Daoy (cell line): ENCODE measurements at regions not wholly inside any gene's neighbourhood (a gene's known extent, or its start where the extent isn't known, plus 50 kb on each side); places are given as distances from the start of the nearest gene placed in this dataset.
"Not testable (repeated sequence)": the region's sequence is repeated elsewhere in the genome, so short reads cannot be mapped to it uniquely, and the experiment has no call there.

ENCODE experiments used
- DNase-seq: peaks from one replicate; pipeline ENCODE4 v3.0.0-alpha.2; 2015; ENCODE audit warnings: low read depth

DNA sequence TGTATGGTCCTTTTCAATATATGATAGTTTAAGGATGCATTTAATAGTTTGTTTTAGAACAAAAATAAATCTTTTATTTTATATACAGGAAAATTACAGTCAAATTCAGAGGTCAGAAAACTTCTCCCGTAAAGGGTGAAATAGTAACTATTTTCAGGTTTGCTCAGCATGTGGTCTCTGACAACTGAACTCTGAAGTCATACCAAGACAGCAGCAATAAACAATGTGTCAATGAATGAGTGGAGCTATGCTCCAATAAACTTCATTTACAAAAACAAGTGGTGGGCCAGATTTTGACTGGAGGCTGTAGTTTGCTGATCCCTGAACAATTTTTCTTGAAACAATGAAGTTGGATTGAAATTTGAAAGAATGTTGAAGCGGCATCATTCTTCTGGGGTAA lies 123.6 kb downstream of the ZNF248 start:
- no peak for DNase-seq

DNA sequence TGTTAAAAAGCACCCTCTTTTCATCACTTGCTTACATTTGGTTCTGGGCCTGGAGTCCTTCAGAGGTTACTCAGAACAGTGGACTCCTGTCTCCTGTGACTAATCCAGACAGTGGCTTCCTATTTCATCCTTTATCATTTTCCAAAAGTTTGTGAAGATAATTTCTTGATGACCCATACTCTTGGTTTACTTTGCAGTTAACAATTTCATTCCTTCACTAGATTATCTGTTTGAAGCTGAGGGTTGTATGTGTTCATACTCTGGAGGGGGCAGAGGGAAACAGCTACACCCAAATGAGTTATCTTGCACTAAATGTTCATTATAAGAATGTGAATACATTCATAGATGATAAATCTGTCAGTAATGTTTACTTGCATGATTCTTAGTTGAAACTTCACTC lies 124.7 kb downstream of the ZNF248 start:
- DNase-seq, result no peak

DNA sequence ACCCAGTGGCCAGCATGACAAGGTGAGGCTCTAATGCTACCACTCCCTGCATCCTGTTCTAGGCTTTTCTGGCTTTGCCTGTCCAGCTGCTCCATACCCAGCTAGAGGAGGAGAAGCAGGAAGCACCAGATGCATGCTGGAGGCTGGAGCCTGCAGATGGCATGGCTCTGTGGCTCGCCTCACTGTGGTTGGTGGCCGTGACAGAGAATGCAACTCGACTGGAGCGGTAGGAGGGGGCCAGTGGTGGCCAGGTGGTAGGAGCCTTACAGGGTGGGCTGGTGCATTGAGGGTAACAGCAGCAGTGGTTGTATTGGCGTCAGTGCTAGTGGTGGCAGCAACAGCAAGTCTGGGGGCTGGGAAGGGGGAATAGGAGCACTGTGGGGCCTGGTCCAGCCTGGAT lies 128.6 kb downstream of the ZNF248 start:
- DNase-seq, result no peak

DNA sequence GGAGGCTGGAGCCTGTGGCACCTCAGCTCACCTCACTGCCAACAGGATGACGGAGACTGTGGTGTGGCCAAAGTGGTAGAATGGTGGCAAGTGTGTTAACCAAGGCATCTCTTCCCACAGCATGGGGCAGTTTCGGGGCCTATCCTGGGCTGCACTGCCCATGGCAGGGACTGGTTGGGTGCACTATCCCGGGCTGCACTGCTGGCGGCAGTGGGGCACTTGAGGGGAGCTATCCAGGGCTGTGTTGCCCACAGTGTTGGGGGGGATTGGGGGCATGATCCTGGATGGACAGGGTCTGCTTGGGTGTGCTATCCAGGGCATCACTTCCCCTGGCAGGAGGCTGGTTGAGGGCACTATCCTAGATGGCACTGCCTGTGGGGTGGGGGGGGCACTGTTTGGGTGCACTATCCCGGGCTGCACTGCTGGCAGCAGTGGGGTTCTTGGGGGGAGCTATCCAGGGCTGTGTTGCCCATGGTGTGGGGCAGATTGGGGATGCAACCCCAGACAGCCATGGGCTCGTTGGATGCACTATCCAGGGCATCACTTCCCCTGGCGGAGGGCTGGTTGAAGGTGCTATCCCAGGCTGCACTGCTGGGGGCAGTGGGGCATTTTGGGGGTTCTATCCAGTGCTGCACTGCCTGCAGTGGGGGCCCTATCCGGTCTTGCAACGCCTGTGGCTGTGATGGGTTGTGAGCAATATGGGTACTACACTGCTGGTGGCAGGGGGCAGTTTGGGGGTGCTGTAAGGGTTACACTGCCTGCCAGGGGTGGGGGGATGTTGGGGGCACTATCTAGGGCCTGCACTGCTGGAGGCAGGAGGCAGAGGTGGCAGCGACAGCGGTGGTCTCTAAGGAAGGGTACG lies 129.7 kb downstream of the ZNF248 start:
- DNase-seq, result no peak

DNA sequence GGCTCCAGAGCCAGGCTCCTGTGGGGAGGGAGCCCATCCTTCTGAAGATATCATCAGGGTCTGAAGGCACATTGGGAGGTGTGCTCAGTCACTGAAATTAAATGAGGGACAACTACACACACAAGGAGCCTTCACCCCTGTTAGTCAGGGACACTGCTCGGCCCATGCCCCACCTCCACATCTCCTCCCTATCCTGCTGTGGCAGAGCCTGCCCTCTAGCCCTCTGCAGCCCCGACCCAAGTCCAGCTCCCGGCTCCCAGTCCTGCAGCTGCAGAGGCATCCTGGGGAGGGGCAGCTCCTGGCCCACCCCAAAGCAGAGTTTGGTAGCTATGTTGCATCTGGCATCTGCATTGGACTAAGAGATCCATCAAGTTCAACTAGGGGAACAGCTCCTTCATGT lies 136.3 kb downstream of the ZNF248 start:
- no peak for DNase-seq

DNA sequence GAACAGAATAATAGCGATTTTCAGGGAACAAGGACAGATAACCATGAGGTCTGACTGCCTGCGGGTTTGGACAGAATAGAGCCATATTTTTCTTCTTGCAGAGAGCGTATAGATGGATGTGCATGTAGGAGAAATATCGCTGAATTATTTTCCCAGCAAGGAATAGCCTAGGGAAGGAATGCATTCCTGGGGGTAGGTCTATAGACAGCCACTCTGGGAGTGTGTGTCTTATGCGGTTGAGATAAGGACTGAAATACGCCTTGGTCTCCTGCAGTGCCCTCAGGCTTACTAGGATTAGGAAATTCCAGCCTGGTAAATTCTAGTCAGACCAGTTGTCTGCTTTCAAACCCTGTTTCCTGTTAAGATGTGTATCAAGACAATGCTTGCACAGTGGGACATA lies 139.3 kb downstream of the ZNF248 start:
- DNase-seq, result not testable (repeated sequence)

DNA sequence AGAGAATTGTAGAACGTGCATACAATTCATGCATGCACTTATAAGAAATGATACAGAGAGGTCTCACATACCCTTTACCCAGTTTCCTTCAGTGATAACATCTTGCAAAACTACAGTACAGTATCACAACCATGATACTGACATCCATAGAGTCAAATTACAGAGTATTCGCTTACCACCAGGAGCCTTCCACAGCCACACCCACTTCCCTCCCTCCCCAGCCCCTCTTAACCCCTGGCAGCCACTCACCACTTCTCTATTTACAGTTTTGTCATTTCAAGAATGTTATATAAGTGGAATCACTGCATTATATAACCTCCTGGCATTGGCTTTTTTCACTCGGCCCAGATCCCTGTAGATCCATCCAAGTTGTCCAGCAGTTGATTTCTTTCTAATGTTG lies 143.8 kb downstream of the ZNF248 start:
- no peak for DNase-seq

DNA sequence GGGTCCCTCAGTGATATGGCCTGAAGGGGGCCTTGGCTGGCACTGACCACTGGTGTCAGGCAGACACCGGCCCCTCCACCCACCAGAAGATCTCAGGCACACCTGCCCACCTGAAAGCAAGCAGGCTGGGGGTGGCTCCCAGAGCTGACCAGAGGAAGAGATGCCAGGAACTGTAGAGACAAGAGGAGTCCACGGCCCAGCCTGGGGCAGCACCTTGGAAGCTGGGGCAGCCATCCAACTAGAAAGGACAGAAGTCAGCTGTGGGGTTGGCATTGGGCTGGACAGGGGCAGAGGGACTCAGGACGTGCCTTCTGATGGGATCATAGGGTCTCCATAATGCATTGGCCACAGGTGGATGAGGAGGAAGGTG lies 144.3 kb downstream of the ZNF248 start:
- no peak for DNase-seq

DNA sequence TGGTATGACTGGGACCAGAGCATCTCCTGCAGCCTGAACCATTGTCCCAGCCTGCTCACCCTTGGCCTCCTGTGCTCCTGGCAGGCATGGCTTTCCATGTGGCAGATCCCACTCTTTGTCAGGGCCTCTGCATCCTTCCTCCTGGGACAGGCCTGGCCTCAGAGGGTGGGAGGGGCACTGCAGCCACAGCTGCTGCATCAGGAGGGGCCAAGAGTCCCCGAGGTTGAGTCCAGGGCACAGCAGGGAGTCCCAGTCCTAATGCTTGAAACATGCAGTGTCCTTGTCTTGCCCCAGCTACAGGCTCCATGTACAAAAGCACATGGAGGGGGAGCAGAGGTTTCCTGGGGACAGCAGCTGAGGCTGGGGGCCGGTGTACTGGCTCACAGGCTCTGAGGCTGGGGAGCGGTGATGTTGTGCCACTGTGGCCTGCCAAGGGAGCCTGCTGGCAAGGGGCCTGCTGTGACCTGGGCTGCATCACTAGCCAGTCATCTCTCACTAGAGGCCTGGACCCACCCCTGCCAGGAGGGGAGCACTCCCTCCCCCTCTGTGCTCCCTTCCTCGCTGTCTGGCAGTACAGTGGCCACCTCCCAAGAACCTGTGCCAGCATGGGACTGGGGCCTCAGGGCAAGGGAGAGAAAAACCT lies 144.8 kb downstream of the ZNF248 start:
- no peak for DNase-seq

DNA sequence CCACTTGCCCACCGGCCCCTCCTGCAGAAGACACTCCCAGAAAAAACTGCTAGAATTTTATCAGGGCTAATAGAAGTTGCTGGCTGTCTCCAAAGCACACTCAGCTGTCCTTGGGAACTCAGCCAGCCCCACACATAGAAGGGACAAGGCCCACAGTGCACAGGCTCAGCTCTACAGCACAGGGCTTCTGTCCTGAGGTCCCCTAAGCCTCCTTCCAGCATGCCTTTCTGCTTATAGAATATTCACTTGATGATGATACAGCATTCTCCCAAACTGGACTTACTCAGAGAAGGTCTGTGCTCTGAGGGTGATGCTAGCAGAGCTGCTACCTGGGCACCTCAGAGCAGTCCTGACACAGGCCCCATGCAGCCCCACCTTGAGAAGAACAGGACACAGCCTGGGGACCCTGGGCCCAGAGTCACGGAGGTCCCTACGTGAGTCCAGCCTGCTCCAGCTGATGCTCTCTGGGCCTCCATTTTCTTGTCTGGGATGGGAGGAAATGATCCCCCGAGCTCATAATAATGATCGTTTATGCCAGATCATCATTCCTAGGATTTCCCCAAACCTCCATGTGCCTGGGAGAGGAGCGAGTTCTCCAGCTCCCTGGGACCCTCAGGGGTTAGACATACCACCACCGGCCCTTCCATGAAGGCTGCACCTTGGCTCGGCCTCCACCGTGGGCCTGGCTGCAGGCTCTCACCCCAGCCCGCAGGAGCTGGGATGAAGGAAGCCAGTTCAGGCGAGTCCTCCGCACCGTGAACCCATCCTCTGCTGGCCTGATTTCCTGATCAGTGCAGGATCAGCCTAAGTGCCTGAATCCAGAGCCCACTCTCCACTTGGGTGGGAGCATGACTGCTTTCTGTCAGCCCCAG lies 145.6 kb downstream of the ZNF248 start:
- no peak for DNase-seq

DNA sequence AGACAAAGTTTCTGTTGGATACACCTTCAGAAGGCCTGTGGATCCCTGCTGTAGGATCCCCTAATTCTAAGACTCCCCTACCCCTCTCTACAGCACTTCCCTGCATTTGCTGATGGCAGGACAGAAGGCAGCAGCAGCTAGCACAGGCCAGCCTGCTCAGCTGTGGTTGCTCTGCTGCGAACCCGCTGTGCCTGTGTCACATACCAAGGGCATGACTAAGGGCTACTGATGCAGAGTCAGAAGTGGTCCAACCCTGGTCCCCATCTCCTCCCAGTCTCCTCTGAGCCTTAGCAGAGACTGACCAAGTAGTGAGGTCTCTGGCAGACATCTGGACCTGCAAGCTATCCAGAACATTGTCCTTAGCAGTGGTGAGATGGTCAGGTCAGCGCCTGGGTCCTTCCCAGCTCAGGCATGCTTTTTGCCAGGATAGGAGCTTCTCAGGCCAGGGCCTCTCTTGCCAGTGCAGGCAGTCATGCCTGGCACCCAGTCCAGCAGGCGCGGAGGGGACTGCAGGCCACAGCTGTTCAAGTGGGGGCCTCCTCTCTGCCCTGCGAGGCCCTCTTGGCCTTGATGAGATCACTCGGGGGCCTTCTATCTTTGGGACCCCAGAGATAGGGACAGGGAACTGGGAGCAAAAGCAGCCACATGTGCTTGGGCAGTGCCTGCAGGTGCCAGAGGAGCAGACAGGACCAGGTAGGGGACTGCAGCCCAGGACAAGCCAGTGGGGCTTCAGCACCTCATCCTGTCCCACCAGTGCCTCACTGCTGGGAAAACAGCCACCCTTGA lies 146.4 kb downstream of the ZNF248 start:
- no peak for DNase-seq

DNA sequence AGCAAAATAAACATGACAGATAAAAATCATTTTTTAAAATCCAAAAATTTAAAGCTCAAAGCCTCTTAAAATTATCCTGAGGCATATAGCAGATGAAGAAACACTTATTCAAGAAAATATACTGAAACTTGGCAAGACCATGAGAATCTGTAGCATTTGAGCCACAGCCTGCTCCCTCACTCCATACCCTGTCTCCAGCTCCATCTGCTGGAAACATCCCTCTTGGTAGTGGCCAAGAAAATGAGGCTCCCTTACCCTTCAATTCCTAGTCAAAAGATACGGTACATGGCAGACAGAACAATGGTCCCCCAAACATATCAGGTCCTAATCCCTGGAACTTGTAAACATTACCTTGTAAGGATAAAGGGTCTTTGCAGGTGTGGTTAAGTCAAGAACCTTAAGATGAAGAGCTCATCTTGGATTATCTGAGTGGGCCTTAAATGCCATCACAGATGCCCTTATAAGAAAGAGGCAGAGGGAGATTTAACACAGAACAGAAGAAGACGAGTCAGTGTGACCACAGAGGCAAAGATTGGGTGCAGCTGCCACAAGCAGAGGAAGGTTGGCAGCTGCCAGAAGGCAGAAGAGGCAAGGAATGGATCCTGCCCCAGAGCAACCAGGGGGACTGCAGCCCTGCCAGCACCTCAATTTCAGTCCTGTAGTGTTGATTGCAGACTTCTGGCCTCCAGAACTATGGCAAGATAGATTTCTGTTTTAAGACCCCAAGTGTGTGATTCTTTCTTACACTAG lies 149.4 kb downstream of the ZNF248 start:
- DNase-seq, result no peak

DNA sequence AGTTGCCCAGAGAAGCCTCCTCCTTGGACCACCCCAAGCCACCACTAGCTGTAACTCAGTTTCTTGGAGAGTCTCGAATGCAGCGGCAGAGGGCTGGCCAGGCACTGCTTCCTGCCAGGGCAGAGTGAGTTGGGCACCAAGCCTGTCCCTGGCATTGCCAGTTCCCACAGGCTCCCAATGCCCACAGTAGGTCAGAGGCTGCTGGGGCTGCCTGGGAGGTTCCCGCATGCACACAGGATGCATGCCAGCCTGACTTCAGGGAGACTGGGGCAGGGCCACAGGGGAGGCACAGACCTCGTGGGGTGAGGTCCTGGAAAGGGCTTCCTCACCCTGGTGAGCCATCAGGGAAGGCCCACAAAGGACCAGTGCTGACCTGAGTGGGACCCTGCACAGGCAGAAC lies 152.8 kb downstream of the ZNF248 start:
- DNase-seq, result no peak

DNA sequence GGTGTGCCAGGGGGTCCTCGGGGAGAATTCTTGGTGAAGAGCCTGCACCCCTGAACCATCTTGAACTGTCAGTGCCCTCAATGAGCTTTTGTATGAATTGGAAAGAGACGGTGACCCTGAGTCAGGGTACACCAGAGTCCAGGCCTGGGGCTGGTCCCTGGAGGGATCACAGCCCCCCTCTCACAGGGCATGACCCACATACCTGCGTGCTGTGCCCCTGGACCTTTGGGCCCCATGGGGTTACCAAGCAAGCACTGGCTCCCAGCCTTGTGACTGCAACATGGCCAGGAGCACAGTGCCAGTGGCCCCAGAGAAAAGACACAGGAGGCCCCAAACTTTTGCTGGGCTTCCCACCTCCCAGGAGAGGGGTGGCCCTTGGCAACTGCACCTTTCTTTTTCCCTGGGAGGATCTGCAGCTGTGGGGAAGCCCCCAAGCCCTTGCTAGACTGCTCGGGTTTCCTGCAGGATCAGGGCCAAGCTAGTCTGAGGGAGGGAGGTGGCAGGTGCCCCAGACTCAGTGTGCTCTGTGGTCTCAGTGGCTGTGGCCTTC lies 153.5 kb downstream of the ZNF248 start:
- DNase-seq, result no peak

DNA sequence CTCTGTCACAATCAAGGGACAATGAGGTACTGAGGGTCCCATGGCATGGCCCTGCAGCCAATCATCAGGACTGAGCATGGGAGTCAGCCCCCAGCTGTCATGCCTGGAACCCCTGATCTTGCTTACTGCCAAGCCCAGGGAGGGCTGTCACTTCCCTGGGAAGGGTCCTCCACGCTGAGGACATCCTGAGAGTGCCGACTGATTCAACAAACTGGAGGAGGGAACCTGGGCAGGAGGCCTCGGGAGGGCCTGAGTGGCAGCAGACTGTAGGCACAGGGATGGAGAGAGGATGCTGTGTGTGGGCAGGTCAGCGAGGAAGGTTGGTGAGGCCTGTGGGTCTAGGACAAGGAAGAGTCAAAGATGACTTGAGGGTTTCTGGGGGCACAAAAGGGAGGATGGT lies 154.3 kb downstream of the ZNF248 start:
- DNase-seq, result no peak

DNA sequence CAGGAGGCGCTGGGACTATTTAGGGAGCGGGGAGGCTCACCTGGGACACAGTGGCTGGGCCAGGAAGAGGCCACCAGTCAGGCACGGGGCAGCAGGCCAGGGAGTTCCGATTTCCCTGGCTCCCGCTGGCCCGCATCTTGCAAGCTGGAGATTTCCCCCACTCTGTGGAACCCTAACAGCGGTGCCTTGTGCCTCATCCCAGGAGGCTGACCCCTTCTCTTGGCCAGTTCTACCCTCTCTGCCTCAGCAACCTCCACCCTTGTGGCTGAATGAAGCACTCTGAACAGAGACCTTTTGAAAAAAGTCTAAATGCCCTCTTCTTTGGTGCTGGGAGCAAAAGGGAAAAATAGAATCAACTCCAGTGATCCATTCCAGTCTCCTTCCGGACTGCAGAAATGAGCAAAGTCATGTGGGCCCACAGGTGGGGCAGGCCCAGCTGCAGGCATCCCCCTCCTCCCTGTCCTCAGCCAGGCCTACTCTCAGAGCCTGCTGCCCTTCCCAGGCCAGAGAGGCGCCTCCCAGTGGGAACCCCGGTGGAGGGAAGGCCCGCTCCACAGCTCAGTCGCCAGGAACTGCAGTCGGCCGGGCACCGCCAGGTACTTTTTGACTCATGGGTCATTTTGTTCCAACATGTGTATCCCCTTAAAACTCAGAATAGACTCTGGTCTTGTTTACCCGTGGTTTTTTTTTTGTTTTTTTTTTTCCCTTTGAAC lies 155.5 kb downstream of the ZNF248 start:
- DNase-seq, result no peak

DNA sequence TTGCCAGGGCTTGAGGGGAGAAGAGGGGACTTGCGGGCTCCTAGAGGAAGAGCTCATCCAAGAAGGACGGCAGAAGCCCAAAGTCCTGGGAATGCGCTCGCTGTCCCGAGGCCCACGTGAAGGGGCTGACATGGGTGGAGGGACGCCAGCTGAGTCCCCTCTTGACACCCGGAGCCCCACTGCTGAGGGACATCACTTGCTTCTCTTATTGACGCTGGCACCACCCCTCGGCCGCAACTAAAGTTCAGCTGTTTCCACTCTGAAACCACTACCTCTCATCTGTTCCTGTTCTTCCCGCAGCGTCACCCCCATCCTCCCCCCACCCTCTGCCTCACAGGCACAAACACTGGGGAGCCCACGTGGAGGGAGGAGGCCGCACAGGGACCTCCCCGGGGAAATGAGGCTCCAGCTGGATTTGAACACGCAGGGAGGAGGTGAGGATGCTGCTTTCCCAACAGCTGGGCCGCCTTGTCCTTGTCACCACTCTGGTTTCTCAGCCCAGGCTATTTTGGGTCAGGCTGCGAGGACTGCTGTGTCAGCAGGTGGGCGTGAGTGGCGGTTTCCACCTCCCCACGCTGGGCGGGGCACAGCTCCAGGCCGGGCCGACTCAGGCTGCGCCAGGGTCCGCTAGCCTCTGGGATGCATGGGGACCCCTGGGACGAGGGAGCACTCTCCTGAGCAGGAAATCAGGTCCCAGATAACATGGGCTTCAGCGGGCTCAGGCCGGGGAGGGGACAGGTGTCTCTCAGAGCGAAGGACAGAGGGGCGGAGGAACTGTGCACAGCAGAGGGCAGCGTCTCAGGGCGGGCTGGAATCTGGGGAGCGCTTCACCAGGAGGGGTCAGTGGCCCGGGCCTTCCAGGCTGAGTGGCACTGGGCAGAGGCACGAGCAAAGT lies 156.3 kb downstream of the ZNF248 start:
- no peak for DNase-seq

DNA sequence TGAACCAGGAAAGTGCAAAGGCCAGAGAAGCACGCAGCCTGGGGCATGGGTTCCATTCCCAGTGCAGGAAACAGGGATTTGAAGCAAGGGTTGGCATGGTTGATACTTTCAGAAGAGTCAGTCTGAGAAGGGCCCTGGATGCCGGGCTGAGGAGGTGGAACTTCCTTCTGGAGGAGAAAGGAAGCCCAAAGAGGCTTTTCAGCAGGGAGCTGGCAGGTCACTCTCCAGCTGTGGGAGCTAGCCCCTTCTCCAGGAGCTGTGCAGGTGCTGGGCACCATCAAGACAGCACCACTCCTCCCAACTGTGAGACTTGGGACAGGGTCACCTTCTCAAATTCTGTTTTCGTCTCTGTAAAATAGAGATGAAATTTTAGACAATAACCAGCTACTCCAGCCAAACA lies 169.8 kb downstream of the ZNF248 start:
- DNase-seq, result no peak
